Lower leg skin (tissue), 3 donors: ENCODE measurements at regions not wholly inside any gene's neighbourhood (a gene's known extent, or its start where the extent isn't known, plus 50 kb on each side); places are given as distances from the start of the nearest gene placed in this dataset.

Experiments
- CTCF ChIP-seq, 3 donors: fragments of 450-650 bp; IDR thresholded peaks; one replicate each; pipeline ENCODE4 v1.5.1; 2016; ENCODE audit warnings: antibody characterized with exemption in 3 of 3, mild to moderate bottlenecking in 3 of 3, moderate library complexity in 2 of 3
- POLR2A ChIP-seq, 2 donors: fragments of 450-650 bp; IDR thresholded peaks; one replicate each; pipeline ENCODE4 v1.6.1; 2016 to 2017; ENCODE audit warnings: antibody characterized with exemption in 2 of 2, mild to moderate bottlenecking in 1 of 2, moderate library complexity in 1 of 2

DNA sequence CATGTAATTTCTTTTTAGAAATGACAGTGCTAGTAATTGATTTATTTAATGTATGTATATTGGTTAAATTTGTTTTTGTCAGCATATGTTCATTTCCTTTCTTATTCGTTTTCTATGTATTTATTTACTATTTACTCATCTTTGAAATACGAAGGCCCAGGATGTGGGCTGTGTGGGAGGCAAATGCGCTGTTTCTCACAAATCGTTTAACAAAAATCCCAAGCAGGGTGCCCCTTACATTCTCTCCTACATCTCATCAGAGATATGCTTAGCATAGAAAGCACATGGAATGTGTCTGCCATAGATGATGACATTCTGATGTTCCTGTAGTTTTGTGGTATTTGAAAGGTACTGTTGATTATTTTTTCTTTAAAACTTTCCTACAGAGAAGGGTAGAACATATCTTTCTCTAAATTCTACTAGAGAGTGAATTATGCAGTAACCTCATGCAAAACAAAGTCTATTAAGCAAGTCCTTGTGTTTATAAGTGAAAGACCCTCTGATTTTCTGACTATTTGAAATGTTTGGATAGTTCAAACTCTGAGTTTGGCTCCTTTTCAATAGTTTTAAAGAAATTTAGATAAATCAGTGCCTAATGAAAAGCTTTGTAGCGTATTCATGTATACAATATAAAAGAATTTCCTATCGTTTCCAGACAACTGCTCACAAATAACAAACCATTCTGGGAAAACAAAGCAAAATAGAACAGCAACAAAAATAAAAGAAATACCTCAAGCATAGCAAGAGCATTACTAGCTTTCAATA lies 111.1 kb upstream of the VGLL3 start:
- TF ChIP-seq CTCF (IDR thresholded peaks at IDR 0.05) (no peak), POLR2A (IDR thresholded peaks at IDR 0.05) (no peak)
